HCEC 1CT (cell line): ENCODE measurements at regions not wholly inside any gene's neighbourhood (a gene's known extent, or its start where the extent isn't known, plus 50 kb on each side); places are given as distances from the start of the nearest gene placed in this dataset.
A peak's percentile ranks its signal among the peaks of the same experiment; 100 is the strongest.
"Not testable (repeated sequence)": the region's sequence is repeated elsewhere in the genome, so short reads cannot be mapped to it uniquely, and the experiment has no call there.

ENCODE experiments used
- DNase-seq: peaks from one replicate; pipeline ENCODE4 v3.0.0-alpha.2; 2017

DNA sequence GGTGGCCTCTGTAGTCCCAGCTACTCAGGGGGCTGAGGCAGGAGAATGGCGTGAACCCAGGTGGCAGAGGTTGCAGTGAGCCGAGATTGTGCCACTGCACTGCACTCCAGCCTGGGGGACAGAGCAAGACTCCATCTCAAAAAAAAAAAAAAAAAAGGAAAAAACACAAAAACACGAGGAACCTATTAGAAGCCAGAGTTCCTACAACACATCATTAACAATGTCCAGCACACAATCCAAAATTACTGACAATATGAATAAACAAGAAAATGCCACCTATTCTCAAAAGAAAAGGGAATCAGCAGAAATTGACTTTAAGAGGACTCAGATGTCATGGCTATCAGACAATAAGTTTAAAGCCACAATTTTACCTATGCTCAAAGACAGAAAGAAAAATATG is 57.3 kb upstream of the HS3ST3A1 start:
- DNase-seq, result not testable (repeated sequence)

DNA sequence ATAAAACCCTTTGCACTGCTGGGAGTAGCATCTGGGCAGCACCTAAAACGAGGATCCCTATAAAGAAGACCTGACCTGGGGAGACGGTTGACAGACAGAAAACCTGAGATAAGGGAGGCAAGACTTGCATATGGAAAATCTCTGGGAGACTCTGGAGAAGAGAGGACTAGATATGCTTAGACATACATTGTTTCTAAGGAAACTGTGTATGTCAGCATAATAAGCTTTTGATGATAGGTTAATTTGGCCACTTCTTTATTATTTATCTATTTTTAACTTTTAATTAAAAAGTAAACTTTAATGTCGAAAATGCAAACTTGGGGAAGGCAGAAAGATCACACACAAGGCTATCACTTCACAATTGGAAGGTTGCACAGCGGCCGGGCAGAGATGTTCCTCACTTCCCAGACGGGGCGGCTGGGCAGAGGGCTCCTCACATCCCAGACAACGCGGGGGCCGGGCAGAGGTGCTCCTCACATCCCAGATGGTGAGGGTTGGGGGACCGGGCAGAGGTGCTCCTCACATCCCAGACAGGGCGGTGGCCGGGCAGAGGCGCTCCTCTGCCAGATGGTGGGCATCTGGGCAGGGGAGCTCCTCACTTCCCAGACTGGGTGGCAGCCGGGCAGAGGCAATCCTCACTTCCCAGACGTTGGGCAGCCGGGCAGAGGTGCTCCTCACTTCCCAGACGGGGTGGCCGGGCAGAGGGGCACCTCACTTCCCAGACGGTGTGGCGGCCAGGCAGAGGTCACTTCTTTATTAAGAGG is 64.3 kb upstream of the HS3ST3A1 start:
- no peak for DNase-seq

DNA sequence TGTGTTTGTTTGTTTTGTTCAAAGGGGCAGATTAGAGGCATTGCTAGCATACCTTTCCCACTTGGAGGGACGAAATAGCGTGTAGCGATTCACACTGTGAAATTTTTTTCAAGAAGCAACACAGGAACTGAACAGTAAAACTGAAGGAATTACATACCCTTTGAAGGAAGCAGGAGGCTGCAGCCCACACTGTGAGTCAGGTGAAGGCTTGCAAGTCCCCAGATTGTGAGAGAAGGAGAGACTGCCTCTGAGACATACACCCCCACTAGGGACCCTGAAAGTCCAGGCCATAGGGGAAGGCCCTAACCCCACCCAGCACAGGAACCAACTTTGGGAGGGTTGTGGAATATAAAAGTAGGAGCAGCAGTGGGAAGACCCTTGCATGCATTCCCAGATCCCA is 69.6 kb upstream of the HS3ST3A1 start:
- DNase-seq, result no peak

DNA sequence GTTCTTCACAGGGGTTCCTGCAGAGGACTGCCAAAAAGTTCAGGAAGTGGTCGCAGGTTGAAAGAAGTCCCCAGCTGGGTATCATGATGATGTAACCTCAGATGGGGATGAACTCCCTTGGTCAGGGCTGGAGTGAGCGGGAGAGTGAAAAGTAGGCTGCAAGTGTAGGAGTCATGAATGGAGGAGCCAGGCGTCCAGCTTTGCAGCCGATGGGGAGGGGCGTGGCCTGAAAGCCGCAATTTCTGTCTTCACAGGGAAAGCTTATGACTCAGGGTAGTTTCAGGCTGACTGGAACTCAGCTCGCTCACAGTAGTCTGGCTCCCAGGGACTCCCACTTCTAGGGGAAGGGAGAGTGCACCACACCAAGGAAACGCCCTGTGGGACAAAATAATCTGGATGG is 70.0 kb upstream of the HS3ST3A1 start:
- no peak for DNase-seq

DNA sequence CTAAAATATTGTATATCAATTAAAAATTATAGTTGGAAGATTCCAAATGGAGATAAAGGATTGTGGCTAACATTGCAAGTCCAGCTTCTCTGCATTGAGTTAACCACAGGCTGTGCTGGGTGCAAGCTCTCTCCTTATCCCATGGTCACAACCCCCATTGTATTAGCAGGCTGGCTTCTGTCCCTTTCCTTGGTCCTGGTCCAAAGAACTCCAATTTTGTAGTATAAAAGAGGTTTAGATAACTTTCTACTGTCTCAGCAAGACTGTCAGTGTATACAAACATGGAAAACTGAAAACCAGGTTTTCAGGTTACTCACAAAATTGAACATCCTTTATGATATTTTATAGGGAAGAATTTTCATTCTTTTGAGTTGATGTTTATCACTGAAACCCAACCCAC is 76.6 kb upstream of the HS3ST3A1 start:
- no peak for DNase-seq

DNA sequence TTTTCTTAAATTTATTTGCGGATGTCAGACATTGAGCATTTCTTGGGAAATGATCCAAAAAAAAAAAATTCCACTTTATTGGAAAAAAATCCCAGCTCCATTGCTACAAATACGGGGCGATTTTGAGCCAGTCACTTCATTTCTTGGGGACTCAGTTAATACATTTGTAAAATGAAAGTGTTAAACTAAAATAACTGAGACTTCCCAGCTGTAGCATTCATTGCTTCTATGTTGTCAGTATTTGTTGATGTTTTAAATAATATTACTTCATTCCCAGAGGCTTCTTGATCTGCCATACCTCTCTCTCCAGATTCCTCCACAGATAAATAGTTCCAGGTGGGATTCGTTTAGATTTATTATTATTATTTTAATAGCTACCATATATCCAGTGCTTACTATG is 77.1 kb upstream of the HS3ST3A1 start:
- DNase-seq, result no peak

DNA sequence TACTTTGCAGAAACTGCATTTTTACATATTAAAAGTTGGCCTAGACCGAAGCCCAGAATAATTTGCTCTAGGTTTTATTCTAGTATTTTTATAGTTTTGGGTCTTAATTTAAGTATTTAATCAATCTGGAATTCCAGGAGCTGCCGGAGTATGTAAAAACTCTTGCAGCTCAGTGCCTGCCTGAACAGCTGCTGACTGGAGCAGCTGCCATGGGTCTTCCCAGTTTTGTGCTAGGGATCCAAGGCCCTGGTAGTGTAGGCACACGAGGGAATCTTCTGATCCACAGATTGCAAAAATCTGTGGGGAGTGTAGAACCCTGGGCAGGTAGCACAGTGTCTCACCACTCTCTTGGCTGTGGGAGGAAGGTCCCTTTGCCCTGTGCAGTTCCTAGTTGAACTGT is 87.0 kb upstream of the HS3ST3A1 start:
- DNase-seq, result no peak

DNA sequence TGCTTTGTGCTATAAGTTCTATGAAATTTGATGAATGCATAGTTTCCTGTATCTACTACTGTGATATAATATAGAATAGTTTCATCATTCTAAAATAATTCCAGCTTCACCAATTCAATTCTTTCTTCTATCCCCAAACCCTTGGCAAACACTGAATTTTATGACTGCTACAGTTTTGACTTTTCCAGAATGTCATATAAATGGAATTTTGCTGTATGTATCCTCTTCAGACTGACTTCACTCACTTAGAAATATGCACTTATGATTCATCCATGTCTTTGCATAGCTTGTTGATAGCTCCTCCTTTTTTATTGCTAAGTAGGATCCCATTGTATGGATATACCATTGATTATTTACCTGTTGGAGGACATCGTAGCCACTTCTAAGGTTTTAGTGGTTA is 89.1 kb upstream of the HS3ST3A1 start:
- DNase-seq, result peak; percentile 46

DNA sequence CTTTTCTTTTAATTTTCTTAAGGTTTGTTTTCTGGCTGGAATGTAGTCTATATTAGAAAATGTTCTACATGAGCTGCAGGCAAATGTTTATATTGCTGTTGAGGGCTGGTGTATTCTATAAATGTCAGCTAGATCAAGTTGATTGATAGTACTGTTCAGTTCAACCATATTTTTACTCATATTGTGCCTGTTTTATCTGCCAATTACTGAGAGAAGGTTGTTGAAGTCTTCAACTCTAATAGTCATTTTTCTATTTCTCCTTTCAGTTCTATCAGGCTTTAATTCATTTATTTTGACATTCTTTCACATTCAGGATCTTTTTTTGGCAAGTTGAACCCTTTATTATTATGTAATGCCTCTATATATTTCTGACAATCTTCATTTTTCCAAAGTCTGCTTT is 93.2 kb upstream of the HS3ST3A1 start:
- no peak for DNase-seq

DNA sequence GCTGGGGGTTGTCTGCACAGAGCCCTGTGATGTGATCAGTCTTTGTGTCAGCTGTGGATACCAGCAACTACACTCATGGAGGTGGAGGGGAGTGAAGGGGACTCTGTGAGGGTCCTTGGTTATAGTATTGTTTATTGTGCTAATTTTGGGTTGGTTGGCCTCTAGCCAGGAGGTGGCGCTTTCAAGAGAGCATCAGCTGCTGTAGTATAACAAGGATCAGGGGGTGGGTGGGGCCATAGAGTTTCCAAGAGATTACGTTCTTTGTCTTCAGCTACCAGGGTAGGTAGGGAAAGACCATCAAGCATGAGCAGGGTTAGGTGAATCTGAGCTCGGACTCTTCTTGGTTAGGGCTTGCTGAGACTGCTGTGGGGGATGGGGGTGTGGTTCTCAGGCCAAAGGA is 97.1 kb upstream of the HS3ST3A1 start:
- DNase-seq, result no peak

DNA sequence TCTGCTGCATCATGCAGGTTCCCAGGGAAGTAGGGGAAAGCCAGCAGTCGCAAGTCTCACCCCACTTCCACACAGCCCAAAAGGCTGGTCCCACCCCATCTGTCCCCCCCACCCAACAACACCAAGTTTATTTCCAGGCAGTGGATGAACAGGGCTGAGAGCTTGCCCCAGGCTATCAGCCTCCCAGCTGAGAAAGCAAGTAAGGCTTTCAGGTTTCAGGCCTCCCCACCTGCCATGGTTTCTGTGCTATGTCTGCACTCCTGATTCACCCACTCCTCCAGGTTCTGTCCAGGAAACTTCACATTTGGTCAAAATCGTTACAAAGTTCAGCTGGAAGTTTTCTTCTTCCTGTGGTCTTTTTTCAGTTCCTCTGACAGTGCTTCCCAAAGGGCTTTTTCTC is 97.5 kb upstream of the HS3ST3A1 start:
- no peak for DNase-seq

DNA sequence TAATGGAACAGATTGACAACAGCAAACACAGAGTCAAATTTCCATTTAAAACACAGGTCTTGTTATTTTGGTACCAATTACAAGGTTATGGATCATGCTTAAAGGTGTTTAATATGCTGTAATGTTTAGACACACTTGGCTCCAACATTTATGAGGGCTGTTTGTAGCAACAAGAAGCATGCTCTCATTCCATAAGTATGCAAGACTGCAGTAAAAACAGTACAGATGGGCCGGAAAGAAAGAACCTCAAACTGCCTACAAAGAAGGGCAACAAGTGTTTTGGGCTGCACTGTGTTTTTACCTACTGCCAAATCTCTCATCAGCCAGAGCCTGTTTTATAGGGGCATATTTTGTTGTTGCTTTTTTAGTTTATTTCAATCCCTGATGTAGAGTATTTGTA is 100.5 kb upstream of the HS3ST3A1 start:
- no peak for DNase-seq

DNA sequence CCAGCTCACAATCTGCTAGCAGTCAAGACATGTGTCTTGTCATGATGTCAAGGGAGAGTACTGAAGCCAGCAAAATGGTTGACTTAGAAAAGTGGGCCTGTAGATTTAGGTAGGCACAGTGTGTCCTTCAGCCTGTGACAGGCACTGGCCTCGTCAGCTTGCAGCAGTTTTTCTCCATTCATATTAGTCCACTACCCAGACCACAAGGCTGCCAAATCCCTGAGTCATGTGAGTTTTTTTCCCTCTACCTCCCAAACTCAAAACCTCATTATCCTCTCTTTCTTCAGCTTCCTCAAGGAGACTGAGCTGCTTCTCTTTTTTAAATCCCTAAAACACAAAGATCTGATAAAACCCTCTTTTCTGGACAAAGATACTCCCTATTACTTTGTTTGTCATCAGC is 102.6 kb upstream of the HS3ST3A1 start:
- DNase-seq, result peak; percentile 73

DNA sequence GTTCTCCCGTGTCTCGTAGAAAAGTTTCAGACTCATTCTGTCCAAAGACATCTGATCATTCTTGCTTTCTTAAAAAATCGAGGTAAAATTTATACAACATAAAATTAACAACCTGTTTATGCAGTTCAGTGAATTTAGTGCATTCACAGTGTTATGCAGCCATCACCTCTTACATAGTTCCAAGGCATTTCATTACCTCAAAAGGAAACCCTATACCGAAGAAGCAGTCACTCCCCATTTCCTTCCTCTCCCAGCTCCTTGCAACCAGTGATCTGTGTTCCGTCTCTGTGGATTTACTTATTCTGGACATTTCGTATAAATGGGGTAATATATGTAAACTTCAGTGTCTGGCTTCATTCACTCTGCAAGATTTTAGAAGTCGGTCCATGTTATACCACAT is 103.5 kb upstream of the HS3ST3A1 start:
- DNase-seq, result no peak

DNA sequence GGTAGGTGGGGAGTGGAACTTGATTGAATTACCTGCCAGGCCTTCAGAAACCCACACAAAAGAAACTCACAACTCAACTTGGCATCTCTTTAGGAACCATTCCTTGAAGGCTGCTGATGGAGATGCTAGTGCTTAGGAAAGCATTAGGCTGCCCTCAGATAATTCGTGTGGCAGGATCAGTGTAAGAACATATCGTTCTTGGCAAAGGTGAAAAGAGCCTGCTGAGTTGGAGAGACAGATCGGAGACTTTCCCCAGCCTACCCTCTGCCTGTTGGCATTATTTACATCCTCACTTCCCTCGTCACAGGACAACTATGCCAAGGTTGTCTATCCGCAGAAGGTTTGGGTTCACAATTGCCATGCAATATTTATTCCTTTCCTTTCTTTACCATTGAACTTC is 120.0 kb upstream of the HS3ST3A1 start:
- DNase-seq, result no peak

DNA sequence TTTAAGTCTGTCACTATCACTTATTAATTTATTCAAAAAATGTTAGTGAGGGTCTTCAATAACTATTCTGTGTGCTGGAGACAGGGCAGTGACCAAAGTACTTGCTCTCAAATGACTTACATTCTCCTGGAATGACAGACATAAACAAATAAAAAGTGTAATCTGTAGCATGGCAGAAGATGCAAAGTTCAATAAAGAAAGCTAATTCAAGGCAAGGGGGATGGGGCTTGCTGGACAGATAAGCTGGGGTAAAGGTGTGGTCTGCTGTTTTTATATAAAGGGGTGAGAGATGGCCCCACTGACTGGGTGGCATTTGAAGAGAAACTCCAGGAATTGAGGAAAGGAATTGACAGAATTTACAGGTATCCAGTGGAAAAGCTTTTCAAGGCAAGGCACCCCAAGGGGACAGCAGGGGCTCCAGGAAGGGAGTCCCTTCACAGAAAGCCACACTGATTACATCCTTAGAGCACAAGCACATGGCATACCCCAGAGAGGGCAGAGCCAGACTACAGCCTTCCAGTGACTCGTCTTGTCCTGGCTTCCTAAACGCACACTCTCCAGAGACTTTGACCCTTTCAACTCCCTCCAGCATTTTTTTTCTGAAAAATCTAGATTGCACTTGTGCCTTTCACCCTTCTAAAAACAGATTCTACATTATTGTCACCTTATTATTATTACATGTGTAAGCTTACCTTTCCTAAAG is 123.7 kb upstream of the HS3ST3A1 start:
- DNase-seq, result peak; percentile 84

DNA sequence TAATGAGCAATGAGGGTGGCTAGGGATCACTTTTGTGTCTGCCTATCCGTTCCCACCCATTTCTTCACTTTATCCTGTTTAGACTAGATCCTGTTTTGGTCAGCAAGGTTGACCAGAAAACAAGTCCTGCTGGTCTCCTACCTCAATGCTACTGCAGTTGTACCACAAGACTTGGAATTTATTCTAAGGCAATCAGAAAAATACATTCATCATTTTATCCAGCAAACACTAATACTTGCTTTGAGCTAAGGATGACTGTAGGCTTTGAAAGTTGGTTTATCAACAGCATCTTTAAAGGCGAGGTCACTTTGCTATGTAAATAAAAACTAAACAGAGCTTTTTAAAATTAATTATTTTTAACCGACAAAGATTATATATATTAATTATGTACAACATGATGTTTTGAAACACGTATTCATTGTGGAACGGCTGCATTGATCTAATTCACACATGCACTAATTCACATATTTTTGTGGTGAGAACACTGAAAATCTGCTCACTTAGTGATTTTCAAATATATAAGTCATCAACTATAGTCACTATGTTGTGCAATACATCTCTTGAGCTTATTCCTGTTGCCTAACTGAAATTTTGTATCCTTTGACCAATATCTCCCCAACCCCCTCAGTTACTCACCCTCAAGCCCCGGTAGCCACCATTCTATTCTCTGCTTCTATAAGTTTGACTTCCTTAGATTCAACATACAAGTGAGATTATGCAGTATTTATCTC is 125.9 kb upstream of the HS3ST3A1 start:
- DNase-seq, result peak; percentile 97

DNA sequence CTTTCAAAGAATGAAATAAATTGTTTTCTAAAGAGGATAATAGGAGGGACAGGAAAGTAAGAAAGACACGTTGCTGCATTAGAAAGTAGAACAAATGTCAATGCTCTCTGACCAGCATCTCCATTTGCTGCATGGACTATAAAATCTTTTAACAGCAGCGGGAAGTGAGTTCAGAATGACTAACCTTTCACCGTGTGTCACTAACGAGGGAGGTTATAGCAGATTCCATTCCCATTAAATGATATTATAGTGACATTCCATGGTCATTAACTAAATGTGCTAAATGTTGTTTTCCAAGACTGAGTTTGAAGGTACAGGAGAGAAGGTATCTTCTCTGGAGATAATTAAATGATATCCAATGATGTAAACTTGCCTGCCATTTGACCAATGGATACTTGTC is 127.1 kb upstream of the HS3ST3A1 start:
- DNase-seq, result peak; percentile 86

DNA sequence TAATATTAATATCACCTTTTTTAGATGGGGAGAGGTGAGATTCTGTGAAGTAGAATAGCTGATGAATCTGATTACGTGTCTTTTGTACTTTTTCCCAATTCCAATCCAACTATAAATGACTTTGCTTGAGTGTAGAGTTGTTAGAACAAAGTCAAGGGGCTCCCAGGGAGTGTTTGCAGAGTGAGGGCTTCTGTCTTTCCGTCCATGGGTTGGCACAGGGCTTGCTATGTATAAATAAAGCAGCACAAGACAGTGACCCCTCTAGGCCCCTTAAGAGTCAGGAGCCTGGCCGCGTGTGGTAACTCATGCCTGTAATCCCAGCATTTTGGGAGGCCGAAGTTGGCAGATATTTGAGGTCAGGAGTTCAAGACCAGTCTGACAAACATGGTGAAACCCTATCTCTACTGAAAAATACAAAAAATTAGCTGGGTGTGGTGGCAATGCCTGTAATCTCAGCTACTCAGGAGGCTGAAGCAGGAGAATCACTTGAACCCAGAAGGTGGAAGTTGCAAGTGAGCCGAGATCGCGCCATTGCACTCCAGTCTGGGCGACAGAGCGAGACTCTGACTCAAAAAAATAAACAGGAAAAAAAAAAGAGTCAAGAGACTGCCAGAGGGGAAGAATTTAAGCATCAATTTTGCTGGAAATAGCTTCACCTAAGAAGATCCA is 127.9 kb upstream of the HS3ST3A1 start:
- no peak for DNase-seq

DNA sequence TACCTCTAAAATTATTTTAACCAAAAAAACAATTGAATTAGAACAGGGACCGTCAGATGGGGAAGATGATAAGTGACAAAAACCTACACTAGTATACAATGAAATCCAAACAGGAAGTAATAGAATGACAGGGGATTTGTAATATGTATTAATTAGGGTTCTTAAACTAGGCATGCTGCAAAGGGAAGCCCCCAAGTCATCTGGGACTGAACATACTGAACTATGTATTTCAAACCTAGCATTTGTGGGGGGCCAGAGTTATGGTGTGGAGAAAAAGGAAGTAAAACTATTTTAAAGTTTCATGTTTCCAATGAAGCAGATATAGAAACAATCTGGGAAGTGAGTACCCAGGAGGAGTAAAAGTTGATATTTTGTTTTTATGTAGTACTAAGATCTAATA is 133.2 kb upstream of the HS3ST3A1 start:
- no peak for DNase-seq

DNA sequence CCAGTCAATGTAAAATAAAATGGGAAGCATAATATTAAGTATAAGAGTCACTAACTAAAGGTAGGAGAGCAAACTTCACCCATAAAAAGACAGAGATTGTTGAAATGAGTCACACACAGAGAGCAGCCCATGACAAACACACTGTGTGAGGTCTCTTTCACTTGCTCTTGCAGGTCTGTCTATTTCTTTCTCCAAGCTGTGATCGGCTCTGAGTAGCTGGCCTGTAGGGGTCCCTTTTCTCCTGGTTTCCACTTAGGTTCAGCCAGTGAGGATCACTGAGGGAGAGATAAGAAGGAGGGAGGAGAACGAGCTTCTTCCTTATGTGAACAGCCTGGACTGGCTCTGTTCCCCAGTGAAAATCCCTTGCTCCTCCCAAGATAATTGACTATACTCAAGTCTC is 133.7 kb upstream of the HS3ST3A1 start:
- peak; percentile 60 for DNase-seq

DNA sequence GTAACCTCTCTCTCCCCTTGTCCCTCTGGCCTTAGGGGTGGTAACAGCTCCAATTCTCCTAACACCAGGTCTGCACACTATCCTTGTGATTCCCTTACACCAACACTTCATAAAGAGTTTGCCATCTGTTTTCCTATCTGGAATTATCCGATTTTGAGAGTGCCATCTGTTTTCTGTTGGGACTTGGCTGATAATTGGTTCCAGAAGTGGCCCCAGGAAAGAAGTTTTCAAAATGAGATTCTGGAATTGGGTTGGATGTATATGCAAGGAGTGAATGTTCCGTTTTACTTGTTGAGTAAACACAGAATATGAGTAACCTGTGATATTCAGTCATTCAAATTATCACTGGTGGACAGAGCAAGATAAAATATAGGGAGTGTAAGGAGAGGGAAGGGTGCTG is 134.1 kb upstream of the HS3ST3A1 start:
- DNase-seq, result no peak

DNA sequence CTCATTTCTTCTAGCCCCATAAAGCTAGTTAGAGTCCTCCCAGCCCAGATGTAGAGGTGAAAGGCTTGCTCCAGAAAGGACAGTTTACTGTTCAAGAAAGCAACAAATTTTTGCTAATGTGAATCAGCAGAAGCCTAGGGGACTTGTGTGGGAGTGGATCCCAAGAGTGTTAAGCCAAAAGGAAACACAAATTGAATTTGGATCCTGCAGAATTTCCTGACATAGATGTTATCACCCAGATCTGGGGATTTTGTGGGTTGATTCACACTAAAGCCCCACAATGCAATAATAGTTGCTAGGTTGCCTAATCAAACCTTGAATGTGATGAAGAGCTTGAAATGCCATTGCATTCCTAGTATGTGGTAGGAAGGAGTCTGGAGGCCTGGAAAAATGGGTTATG is 135.2 kb upstream of the HS3ST3A1 start:
- DNase-seq, result peak; percentile 36

DNA sequence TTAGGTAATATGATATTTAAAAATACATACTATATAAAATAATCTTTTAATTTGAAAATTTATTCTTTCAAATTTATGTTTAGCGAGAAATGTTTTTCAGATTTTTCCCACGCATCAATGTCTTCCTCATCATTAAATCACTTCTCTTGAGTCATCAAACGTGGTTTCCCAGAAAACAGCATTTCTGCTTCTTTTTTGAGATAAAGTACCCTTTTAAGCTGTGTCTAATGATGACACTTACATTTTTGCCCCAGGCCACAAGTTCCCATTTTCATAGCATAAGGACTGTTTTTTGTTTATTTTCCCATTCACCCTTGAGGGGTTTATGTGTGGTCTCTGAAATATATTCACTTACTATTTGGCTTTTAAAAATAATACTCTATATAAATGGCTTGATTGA is 139.0 kb upstream of the HS3ST3A1 start:
- no peak for DNase-seq
